Pancreas (tissue), 10 donors: ENCODE measurements at regions not wholly inside any gene's neighbourhood (a gene's known extent, or its start where the extent isn't known, plus 50 kb on each side); places are given as distances from the start of the nearest gene placed in this dataset.

Experiments
- ATAC-seq, 4 donors: fragments of 200-7000 bp; cut with Tn5 transposase; one replicate each; pipeline versions ENCODE4 v1.8.0 to v1.9.1; 2020; ENCODE audit warnings: mild to moderate bottlenecking in 4 of 4, moderate library complexity in 4 of 4
- DNase-seq, 6 donors: peaks; one replicate each; pipeline ENCODE4 v3.0.0-alpha.2; 2020
- FAIRE-seq: peaks from 2 replicates; lab custom pipeline; 2012; peaks lifted over from hg19 to GRCh38; lab: Jason Lieb, UNC
- H3K27ac ChIP-seq, 4 donors: fragments of 200-600 bp; sonication (generic); 1 replicate in 3 of 4; 2 replicates in 1 of 4; pipeline versions ENCODE4 v1.5.0 to v1.8.0; 2020
- H3K27me3 ChIP-seq, 4 donors: fragments of 200-600 bp; one replicate each; pipeline ENCODE4 v1.8.0; 2021
- H3K36me3 ChIP-seq, 3 donors: fragments of 200-600 bp; sonication (generic) in 1 of 3; one replicate each; pipeline versions ENCODE4 v1.5.0 to v1.8.0; 2020 to 2021
- H3K4me1 ChIP-seq, 3 donors: fragments of 200-600 bp; one replicate each; pipeline ENCODE4 v1.8.0; 2021
- H3K4me3 ChIP-seq, 4 donors: fragments of 200-600 bp; sonication (generic) in 2 of 4; one replicate each; pipeline versions ENCODE4 v1.5.0 to v1.8.0; 2020 to 2021
- H3K9me3 ChIP-seq, 4 donors: fragments of 200-600 bp; one replicate each; pipeline ENCODE4 v1.8.0; 2021
- CTCF ChIP-seq, 4 donors: fragments of 200-600 bp; sonication (generic) in 3 of 4; IDR thresholded peaks; one replicate each; pipeline versions ENCODE4 v1.5.0 to v1.8.0; 2021; ENCODE audit warnings: antibody characterized with exemption in 4 of 4
- WGBS, 2 donors: extraction: QIAGEN DNeasy Blood & Tissue Kit; methylation state at CpG; one replicate each; pipeline ENCODE4 v1.1.7; 2013; 5-methylcytosine and 5-hydroxymethylcytosine counted together
- intact Hi-C, 3 donors: fragments of 100-400 bp; cut with DNase I; formaldehyde crosslinking; loops; one replicate each; pipeline versions ENCODE4 v1.11.1 to v1.14.2; 2022
- donor health status: healthy with polysubstance abuse.
- donor health status: DM: no; HTN: no; CAD: no; lungs with moderate emphysema.
- donor health status: DM: no; HTN: no; CAD: no.
- donor health status: control.
- donor health status: control.
- donor health status: Bipolar disorder and iron deficiency.
- donor health status: DM: yes; HTN: yes; CAD: no.
- donor health status: DM: no; HTN: no; CAD: no.
- donor health status: DM: no; HTN: no; CAD: no.
- donor health status: DM: yes; HTN: yes; CAD: no.

- Histone ChIP-seq H3K36me3 (no peaks in the 10 kb centered on the region), H3K27ac (no peak overlapping the region), H3K9me3 (no peaks in the 10 kb centered on the region), H3K4me1 (no peaks in the 10 kb centered on the region), H3K27me3 (no peaks in the 10 kb centered on the region), H3K4me3 (no peak overlapping the region)
- DNase-seq (no peak), ATAC-seq (peak in 1 of 4 donors; percentile 28), FAIRE-seq (no peak)
- intact Hi-C loops, result no loop called here
- TF ChIP-seq CTCF (IDR thresholded peaks at IDR 0.05), result no peak
- 59 to 71% methylated on average over 10 of the region's 10 CpGs for WGBS, 2 donors
Measured at GRCh38 chr16:66188917-66189725, 177.4 kb upstream of the CDH5 start.

- 39 to 42% methylated on average over 4 of the region's 4 CpGs for WGBS, 2 donors
- H3K27me3 ChIP-seq, result no peaks in the 10 kb centered on the region
- no peak for TF ChIP-seq CTCF (IDR thresholded peaks at IDR 0.05)
- no peak for FAIRE-seq
- H3K36me3 ChIP-seq, result no peaks in the 10 kb centered on the region
- H3K4me3 ChIP-seq, result no peak overlapping the region
- DNase-seq, result no peak
- intact Hi-C loops, result no loop called here
- H3K9me3 ChIP-seq, result no peaks in the 10 kb centered on the region
- H3K4me1 ChIP-seq, result no peaks in the 10 kb centered on the region
- ATAC-seq, result no peak
- no peak overlapping the region for H3K27ac ChIP-seq
Measured at GRCh38 chr16:66186251-66186785, 180.2 kb upstream of the CDH5 start.

- Histone ChIP-seq H3K4me1 (no peaks in the 10 kb centered on the region), H3K9me3 (no peaks in the 10 kb centered on the region), H3K4me3 (no peak overlapping the region), H3K36me3 (no peaks in the 10 kb centered on the region), H3K27ac (no peak overlapping the region), H3K27me3 (no peaks in the 10 kb centered on the region)
- WGBS, 2 donors, result 57 to 60% methylated on average over 4 of the region's 4 CpGs
- no peak for ATAC-seq
- FAIRE-seq, result no peak
- DNase-seq, result no peak
- intact Hi-C loops, result no loop called here
- TF ChIP-seq CTCF (IDR thresholded peaks at IDR 0.05), result no peak
Measured at GRCh38 chr16:66182592-66182991, 183.9 kb upstream of the CDH5 start.

GRCh38 chr16:66176731-66177130 is 189.8 kb upstream of the CDH5 start:
- Histone ChIP-seq H3K27ac (no peak overlapping the region), H3K27me3 (no peaks in the 10 kb centered on the region), H3K4me1 (no peaks in the 10 kb centered on the region), H3K36me3 (no peaks in the 10 kb centered on the region), H3K4me3 (no peak overlapping the region), H3K9me3 (no peaks in the 10 kb centered on the region)
- WGBS, 2 donors, result 63 to 72% methylated on average over 2 of the region's 2 CpGs
- no peak for TF ChIP-seq CTCF (IDR thresholded peaks at IDR 0.05)
- ATAC-seq, result no peak
- FAIRE-seq, result no peak
- no peak for DNase-seq
- intact Hi-C loops, result no loop called here

GRCh38 chr16:66176111-66176510 is 190.4 kb upstream of the CDH5 start:
- Histone ChIP-seq H3K4me1 (no peaks in the 10 kb centered on the region), H3K9me3 (no peaks in the 10 kb centered on the region), H3K27ac (no peak overlapping the region), H3K36me3 (no peaks in the 10 kb centered on the region), H3K27me3 (no peaks in the 10 kb centered on the region), H3K4me3 (no peak overlapping the region)
- FAIRE-seq, result no peak
- no peak for TF ChIP-seq CTCF (IDR thresholded peaks at IDR 0.05)
- no peak for DNase-seq
- WGBS, 2 donors, result 66 to 78% methylated on average over 7 of the region's 7 CpGs
- intact Hi-C loops, result no loop called here
- ATAC-seq, result no peak
